Smooth muscle cell (in vitro differentiated cells): ENCODE measurements at regions not wholly inside any gene's neighbourhood (a gene's known extent, or its start where the extent isn't known, plus 50 kb on each side); places are given as distances from the start of the nearest gene placed in this dataset.

Experiments used
- DNase-seq: peaks from one replicate; lab custom pipeline; 2025; ENCODE audit not compliant: unreplicated experiment; lab: John Stamatoyannopoulos, UW
- H2AFZ ChIP-seq: fragments of 200-600 bp; sonication (generic); 2 replicates; pipeline ENCODE4 v1.6.0; 2016; ENCODE audit warnings: antibody characterized with exemption, low read depth, mild to moderate bottlenecking
- H3F3A ChIP-seq: fragments of 200-600 bp; sonication (generic); 2 replicates; pipeline ENCODE4 v1.6.0; 2017; ENCODE audit warnings: antibody characterized with exemption, low read depth
- H3K27ac ChIP-seq: fragments of 200-600 bp; sonication (generic); 2 replicates; pipeline ENCODE4 v1.5.1; 2016; ENCODE audit warnings: low read depth, mild to moderate bottlenecking
- H3K27me3 ChIP-seq: fragments of 200-600 bp; sonication (generic); 2 replicates; pipeline ENCODE4 v1.6.1; 2016; ENCODE audit warnings: low read depth, mild to moderate bottlenecking
- H3K36me3 ChIP-seq: fragments of 200-600 bp; sonication (generic); 2 replicates; pipeline ENCODE4 v1.5.1; 2016; ENCODE audit warnings: low read depth
- H3K4me1 ChIP-seq: fragments of 200-600 bp; sonication (generic); 2 replicates; pipeline ENCODE4 v1.5.1; 2016; ENCODE audit warnings: low read depth
- H3K4me2 ChIP-seq: fragments of 200-600 bp; sonication (generic); 2 replicates; pipeline ENCODE4 v1.6.0; 2016; ENCODE audit warnings: mild to moderate bottlenecking
- H3K4me3 ChIP-seq: fragments of 200-600 bp; sonication (generic); 2 replicates; pipeline ENCODE4 v1.5.1; 2016; ENCODE audit warnings: mild to moderate bottlenecking
- H3K79me2 ChIP-seq: fragments of 200-600 bp; sonication (generic); 2 replicates; pipeline ENCODE4 v1.6.0; 2016; ENCODE audit warnings: low read depth, mild to moderate bottlenecking
- H3K9ac ChIP-seq: fragments of 200-600 bp; sonication (generic); 2 replicates; pipeline ENCODE4 v1.6.0; 2016; ENCODE audit warnings: low read depth
- H3K9me3 ChIP-seq: fragments of 200-600 bp; sonication (generic); replicated peaks from 2 replicates; pipeline ENCODE4 v1.5.1; 2016; ENCODE audit warnings: low read depth
- H4K20me1 ChIP-seq: fragments of 200-600 bp; sonication (generic); 2 replicates; pipeline ENCODE4 v1.6.0; 2016; ENCODE audit warnings: low read depth
- CTCF ChIP-seq: fragments of 200-600 bp; sonication (generic); IDR thresholded peaks from 2 replicates; pipeline ENCODE4 v1.5.1; 2017; ENCODE audit warnings: borderline replicate concordance, mild to moderate bottlenecking, antibody characterized with exemption; ENCODE audit not compliant: insufficient read depth, poor library complexity, severe bottlenecking
- WGBS: methylation state at CpG from one replicate; pipeline ENCODE4 v1.1.7; 2016; ENCODE audit warnings: low lambda C conversion rate; 5-methylcytosine and 5-hydroxymethylcytosine counted together

- H2AFZ ChIP-seq = no peak overlapping the region
- H3K4me1 ChIP-seq = peaks cover 18% of the 10 kb centered on the region
- TF ChIP-seq CTCF = no peak
- no peak overlapping the region for H3K27ac ChIP-seq
- H3K4me3 ChIP-seq = no peak overlapping the region
- H4K20me1 ChIP-seq = no peaks in the 10 kb centered on the region
- DNase-seq = no peak
- H3K79me2 ChIP-seq = no peaks in the 10 kb centered on the region
- no peaks in the 10 kb centered on the region for H3K27me3 ChIP-seq
- H3K9ac ChIP-seq = no peak overlapping the region
- no peak overlapping the region for H3K4me2 ChIP-seq
- no peaks in the 10 kb centered on the region for H3K9me3 ChIP-seq
- H3K36me3 ChIP-seq = no peaks in the 10 kb centered on the region
- WGBS = 80% methylated on average over 5 of the region's 5 CpGs
- H3F3A ChIP-seq = no peaks in the 10 kb centered on the region
These were observed 290.9 kb upstream of the SP8 start for GRCh38 chr7:21077602-21078001.

GRCh38 chr7:21084286-21084685 lies 297.6 kb upstream of the SP8 start:
- H3K9me3 ChIP-seq = no peaks in the 10 kb centered on the region
- H4K20me1 ChIP-seq = no peaks in the 10 kb centered on the region
- 93% methylated on average over 7 of the region's 7 CpGs for WGBS
- H3K9ac ChIP-seq = no peak overlapping the region
- H3K36me3 ChIP-seq = no peaks in the 10 kb centered on the region
- no peaks in the 10 kb centered on the region for H3F3A ChIP-seq
- H3K4me1 ChIP-seq = no peaks in the 10 kb centered on the region
- no peak overlapping the region for H3K4me3 ChIP-seq
- TF ChIP-seq CTCF = no peak
- no peak for DNase-seq
- no peak overlapping the region for H2AFZ ChIP-seq
- no peaks in the 10 kb centered on the region for H3K27me3 ChIP-seq
- no peaks in the 10 kb centered on the region for H3K79me2 ChIP-seq
- H3K27ac ChIP-seq = no peak overlapping the region
- H3K4me2 ChIP-seq = no peak overlapping the region

- Histone ChIP-seq H3K9me3 (no peaks in the 10 kb centered on the region), H3K27ac (no peak overlapping the region), H2AFZ (no peak overlapping the region), H4K20me1 (no peaks in the 10 kb centered on the region), H3K4me1 (no peaks in the 10 kb centered on the region), H3K27me3 (no peaks in the 10 kb centered on the region), H3F3A (no peaks in the 10 kb centered on the region), H3K36me3 (no peaks in the 10 kb centered on the region), H3K4me2 (no peak overlapping the region), H3K9ac (no peak overlapping the region), H3K79me2 (no peaks in the 10 kb centered on the region), H3K4me3 (no peak overlapping the region)
- DNase-seq = no peak
- no peak for TF ChIP-seq CTCF
These were observed 300.0 kb upstream of the SP8 start for GRCh38 chr7:21086688-21087087.

- Histone ChIP-seq H3K4me3 (no peak overlapping the region), H3F3A (no peaks in the 10 kb centered on the region), H4K20me1 (no peaks in the 10 kb centered on the region), H3K79me2 (no peaks in the 10 kb centered on the region), H3K4me1 (no peaks in the 10 kb centered on the region), H3K9me3 (no peaks in the 10 kb centered on the region), H3K36me3 (no peaks in the 10 kb centered on the region), H3K9ac (no peak overlapping the region), H3K27me3 (no peaks in the 10 kb centered on the region), H3K27ac (no peak overlapping the region), H2AFZ (no peak overlapping the region), H3K4me2 (no peak overlapping the region)
- DNase-seq = no peak
- TF ChIP-seq CTCF = no peak
- 74% methylated on average over 4 of the region's 4 CpGs for WGBS
These were observed 303.0 kb upstream of the SP8 start for GRCh38 chr7:21089653-21090052.
